IPS-15b (cell line): ENCODE measurements at regions not wholly inside any gene's neighbourhood (a gene's known extent, or its start where the extent isn't known, plus 50 kb on each side); places are given as distances from the start of the nearest gene placed in this dataset.

Source experiments
- H3K27me3 ChIP-seq: one replicate; pipeline ENCODE4 v1.6.1; 2013; ENCODE audit warnings: low read length; ENCODE audit not compliant: control insufficient read depth, insufficient read depth
- H3K36me3 ChIP-seq: one replicate; pipeline ENCODE4 v1.6.1; 2013; ENCODE audit warnings: low read length; ENCODE audit not compliant: control insufficient read depth, insufficient read depth
- H3K4me1 ChIP-seq: one replicate; pipeline ENCODE4 v1.6.1; 2013; ENCODE audit warnings: mild to moderate bottlenecking, low read length; ENCODE audit not compliant: control insufficient read depth, insufficient read depth
- H3K4me3 ChIP-seq: one replicate; pipeline ENCODE4 v1.5.1; 2013; ENCODE audit warnings: low read depth, low read length
- H3K9ac ChIP-seq: one replicate; pipeline ENCODE4 v1.6.1; 2013; ENCODE audit warnings: low read depth, mild to moderate bottlenecking, low read length
- H3K9me3 ChIP-seq: one replicate; pipeline ENCODE4 v1.6.1; 2013; ENCODE audit warnings: mild to moderate bottlenecking, low read length; ENCODE audit not compliant: control insufficient read depth, insufficient read depth

DNA sequence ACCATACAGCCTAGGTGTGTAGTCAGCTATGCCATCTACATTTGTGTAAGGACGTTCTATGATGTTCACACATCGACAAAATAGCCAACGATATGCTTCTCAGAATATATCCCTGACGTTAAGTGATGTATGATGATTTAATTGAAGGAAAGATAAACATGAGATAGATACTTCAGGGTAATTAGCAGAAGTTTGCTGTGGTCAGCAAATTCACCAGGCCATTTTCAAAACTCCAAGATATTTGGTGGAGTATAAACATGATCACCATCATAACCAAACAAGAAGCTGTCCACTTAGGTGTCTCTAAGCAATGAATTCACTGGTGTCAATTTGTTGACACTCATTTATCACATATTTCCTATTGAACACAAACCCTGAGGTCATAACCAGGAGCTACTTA, 885.6 kb upstream of the NR2F2 start:
- Histone ChIP-seq H3K9ac (no peak overlapping the region), H3K36me3 (no peaks in the 10 kb centered on the region), H3K4me3 (no peak overlapping the region), H3K27me3 (no peaks in the 10 kb centered on the region), H3K4me1 (no peaks in the 10 kb centered on the region), H3K9me3 (no peaks in the 10 kb centered on the region)

DNA sequence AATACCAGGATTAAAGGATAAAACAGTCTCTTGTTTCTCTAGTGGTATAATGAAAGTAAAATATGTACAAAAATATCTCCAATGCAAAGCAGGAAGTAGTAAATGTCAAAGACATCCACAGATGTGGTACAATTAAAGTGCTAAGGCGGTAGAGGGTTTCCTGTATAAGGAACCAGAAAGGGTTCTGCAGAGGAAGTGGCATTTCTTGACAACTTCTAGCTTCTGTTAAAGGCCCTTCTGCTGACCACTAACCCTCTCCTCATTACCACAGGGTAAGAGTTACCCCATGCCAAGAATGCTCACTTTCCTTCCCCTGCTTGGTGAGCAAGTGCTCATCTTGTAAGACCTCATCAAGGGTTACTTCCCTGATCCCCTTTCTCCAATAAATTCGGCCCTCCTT, 883.6 kb upstream of the NR2F2 start:
- Histone ChIP-seq H3K9ac (no peak overlapping the region), H3K4me3 (no peak overlapping the region), H3K27me3 (no peaks in the 10 kb centered on the region), H3K36me3 (no peaks in the 10 kb centered on the region), H3K4me1 (no peaks in the 10 kb centered on the region), H3K9me3 (no peaks in the 10 kb centered on the region)

DNA sequence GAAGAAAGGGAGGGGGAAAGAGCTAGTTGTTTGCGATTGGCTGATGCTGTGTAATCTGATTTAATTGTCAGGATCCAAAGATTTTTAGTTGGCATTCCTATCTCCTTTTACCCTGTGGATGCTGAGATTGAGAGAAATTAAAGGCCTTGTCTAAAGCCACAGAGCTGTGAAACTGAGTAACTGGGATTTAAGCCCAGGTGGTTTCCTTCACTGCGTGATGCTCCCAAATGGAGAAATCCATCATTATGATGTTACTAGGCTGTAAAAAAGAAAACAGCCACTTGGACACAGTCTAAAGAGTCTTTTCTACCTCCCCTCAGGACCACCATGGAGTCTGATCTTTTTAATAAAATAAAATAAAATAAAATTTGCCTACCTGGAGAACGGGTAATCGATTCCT, 883.0 kb upstream of the NR2F2 start:
- no peak overlapping the region for H3K9ac ChIP-seq
- no peaks in the 10 kb centered on the region for H3K4me1 ChIP-seq
- no peaks in the 10 kb centered on the region for H3K36me3 ChIP-seq
- H3K27me3 ChIP-seq = no peaks in the 10 kb centered on the region
- H3K9me3 ChIP-seq = no peaks in the 10 kb centered on the region
- H3K4me3 ChIP-seq = no peak overlapping the region

DNA sequence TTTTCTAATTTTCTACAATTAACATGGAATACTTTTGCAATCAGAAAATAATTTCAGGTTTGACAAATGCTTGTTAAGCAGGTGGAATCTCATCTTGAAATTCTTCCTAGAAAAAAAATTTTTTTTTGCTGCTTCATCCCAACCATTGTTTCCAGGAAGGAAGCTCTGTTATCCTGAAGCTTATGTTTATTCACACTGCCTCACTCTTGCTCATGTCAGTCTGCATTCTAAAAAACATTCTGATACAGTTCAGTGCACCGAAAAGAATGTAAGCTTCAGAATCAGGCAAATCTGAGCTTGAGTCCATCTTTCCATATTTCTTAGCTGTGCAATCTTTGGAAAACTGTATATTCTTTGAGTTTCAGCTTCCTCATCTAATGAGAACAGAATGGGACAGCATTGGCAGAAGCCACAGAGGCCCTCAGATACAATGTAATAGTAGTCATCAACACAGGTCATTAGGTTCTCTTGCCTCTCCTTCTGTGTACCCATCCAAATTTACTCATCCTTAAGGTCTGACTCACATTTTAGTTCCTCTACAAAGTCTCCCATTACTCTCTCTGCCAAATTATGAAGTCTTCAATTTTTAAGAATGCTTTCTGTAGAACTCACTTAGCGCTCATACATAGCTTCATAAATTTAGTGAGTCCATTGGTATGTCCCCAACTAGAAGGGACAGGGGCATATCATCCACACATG, 881.8 kb upstream of the NR2F2 start:
- no peak overlapping the region for H3K9ac ChIP-seq
- no peaks in the 10 kb centered on the region for H3K36me3 ChIP-seq
- H3K9me3 ChIP-seq = no peaks in the 10 kb centered on the region
- no peaks in the 10 kb centered on the region for H3K27me3 ChIP-seq
- H3K4me3 ChIP-seq = no peak overlapping the region
- no peaks in the 10 kb centered on the region for H3K4me1 ChIP-seq

DNA sequence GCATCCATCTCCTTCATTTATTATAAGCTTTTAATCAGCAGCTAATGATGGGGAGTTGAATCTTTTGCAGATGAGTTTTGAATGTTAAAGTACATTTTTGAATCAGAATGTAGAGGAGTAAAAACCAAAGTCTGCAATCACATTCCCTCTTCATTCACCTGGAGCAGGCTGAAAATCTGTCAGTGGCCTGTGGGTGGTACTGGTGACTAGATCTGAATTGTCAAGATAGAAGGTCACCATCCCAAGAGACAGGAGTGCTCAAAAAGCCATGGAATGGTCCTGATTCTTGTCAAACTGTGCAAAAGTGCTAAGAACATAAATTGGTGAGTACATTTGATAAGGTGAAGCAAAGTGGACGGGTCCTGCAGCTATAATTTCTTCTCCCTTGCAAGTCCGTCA, 881.3 kb upstream of the NR2F2 start:
- Histone ChIP-seq H3K36me3 (no peaks in the 10 kb centered on the region), H3K9ac (no peak overlapping the region), H3K4me1 (no peaks in the 10 kb centered on the region), H3K27me3 (no peaks in the 10 kb centered on the region), H3K9me3 (no peaks in the 10 kb centered on the region), H3K4me3 (no peak overlapping the region)

DNA sequence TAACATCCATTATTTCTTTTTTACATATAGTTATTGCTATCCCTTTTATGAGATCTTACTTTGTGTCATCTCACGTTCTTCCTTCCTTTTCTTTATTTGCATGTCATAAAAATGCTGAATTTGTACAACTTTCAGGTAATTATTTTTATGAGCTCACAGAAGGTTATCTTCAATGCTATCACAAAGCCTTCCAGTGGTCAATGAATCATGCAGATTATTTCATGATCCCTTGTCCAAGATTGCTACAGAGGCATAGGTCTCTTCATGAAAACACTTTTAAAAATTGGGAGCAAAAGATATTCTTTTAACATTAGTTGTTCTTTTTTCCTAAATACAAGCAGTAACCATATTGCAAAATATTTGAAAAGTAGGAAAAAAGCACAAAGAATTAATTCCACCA, 880.1 kb upstream of the NR2F2 start:
- H3K4me1 ChIP-seq = no peaks in the 10 kb centered on the region
- no peaks in the 10 kb centered on the region for H3K9me3 ChIP-seq
- H3K27me3 ChIP-seq = no peaks in the 10 kb centered on the region
- no peaks in the 10 kb centered on the region for H3K36me3 ChIP-seq
- H3K9ac ChIP-seq = no peak overlapping the region
- H3K4me3 ChIP-seq = no peak overlapping the region

DNA sequence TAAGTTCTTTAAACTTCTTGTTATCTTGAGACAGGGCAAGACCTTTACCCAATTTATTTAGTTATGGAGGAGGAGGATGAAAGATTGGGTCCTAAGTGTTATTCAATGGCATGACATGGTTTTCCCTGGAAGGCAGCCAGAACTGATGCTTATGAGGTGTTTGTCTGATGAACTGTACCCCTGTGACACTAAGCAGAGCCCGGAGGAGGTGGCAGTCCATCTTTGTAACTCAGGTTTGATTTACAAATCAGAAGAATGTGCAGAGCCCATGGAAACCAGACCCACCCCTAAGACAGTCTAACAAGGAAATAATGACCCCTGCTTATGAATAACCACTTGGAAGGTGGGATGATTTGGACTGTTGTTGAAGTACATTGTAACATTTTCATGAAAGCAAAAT, 878.6 kb upstream of the NR2F2 start:
- no peaks in the 10 kb centered on the region for H3K27me3 ChIP-seq
- no peaks in the 10 kb centered on the region for H3K4me1 ChIP-seq
- no peaks in the 10 kb centered on the region for H3K36me3 ChIP-seq
- no peak overlapping the region for H3K9ac ChIP-seq
- H3K9me3 ChIP-seq = no peaks in the 10 kb centered on the region
- no peak overlapping the region for H3K4me3 ChIP-seq

DNA sequence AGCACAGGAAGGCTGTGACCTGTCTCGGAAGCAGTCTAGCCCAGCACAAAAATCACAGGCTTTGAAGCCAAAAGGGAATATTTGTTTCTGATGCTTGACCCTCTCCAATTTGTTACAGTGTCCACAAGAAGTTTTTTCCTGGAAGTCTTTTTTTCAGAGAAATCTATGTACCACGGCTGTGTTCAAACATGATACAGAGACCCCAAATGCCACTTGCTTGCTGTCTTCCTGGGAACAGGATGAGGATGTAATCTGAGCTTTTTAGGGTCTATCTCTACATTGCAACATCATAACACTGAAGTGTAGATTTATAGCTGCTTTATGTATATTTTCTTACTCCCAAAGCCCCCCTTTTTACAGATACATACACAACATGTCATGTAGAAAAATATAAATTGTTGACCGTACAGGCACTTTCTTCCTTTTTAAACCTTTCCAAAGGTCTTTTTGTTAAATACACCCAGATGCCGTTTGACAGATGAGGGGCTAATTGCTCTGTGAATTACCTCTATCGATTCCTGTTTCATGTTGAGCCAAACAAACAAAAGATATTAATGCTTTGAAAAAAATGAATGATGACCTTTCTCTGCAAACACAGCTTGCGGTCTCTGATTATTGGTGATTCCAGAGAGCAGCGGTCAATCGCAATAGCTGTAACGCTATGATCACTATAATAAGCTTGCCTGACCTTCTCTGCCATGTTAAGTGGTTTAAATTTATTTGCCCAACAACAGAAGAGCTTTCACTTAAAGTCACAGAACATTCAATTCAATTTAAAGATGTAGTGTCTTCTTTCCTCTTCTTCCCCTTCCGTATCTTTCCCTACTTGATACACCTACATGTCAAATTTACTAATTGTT, 875.9 kb upstream of the NR2F2 start:
- H3K4me3 ChIP-seq = no peak overlapping the region
- no peaks in the 10 kb centered on the region for H3K9me3 ChIP-seq
- no peaks in the 10 kb centered on the region for H3K36me3 ChIP-seq
- H3K9ac ChIP-seq = no peak overlapping the region
- no peaks in the 10 kb centered on the region for H3K4me1 ChIP-seq
- H3K27me3 ChIP-seq = no peaks in the 10 kb centered on the region

DNA sequence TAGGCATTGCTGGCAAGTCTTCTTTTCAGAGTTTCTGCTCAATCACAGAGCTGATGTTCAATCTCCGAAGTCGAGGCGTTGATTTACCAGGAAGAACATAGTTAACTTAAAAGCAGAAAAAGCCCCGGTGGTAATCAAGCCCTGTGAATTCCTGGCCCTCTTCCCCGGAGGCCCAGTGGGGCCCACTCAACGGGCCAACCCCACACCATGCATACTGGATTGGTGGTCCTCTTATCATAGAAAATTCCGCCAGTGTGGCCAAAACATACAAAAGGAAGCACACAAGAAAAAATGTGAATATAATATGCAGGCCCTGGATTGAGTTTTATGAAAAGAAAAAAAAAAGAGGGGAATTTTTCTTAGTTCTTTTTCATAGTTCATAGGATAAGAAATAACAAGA, 873.0 kb upstream of the NR2F2 start:
- Histone ChIP-seq H3K27me3 (no peaks in the 10 kb centered on the region), H3K9me3 (no peaks in the 10 kb centered on the region), H3K4me3 (no peak overlapping the region), H3K4me1 (no peaks in the 10 kb centered on the region), H3K36me3 (no peaks in the 10 kb centered on the region), H3K9ac (no peak overlapping the region)

DNA sequence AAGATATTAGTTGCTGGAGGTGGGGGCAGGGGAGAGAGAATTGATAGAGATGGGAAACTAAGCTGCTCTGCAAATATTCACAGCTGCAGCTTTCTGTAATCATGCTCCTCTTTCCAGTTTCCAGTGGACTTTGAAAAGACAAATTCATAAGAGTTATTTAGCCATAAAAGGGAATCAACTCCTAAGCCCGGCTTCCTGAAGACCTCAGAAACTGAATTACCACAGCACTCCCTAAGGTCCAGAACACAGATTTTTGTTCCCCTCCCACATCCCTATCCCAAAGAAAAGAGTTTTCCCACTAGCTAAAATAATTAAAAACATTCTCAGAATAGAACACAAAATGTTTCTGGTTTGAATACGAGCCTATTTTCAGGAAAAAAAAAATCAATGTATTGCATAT, 871.8 kb upstream of the NR2F2 start:
- H3K9me3 ChIP-seq = no peaks in the 10 kb centered on the region
- no peak overlapping the region for H3K9ac ChIP-seq
- no peak overlapping the region for H3K4me3 ChIP-seq
- no peaks in the 10 kb centered on the region for H3K36me3 ChIP-seq
- no peaks in the 10 kb centered on the region for H3K4me1 ChIP-seq
- H3K27me3 ChIP-seq = no peaks in the 10 kb centered on the region

DNA sequence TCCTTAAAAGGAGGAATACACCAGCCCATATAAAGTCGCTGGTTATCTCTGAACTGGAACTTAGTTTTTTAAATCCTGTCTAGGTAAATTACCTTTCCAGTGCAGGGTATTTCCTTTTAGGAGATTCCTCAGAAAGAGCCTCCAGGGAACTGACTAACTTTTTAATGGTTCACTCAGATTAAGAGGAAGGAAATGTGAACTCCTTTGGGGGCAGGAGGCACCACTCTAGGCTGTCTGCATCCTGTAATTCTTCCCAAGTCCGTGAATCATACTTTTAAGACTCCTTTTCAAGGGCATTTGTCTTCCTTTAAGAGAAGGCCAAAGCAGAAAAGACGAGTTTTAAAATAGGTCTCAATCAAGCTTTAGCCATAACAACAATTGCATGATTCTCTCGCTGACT, 871.2 kb upstream of the NR2F2 start:
- H3K9me3 ChIP-seq = no peaks in the 10 kb centered on the region
- H3K4me1 ChIP-seq = no peaks in the 10 kb centered on the region
- H3K27me3 ChIP-seq = no peaks in the 10 kb centered on the region
- H3K4me3 ChIP-seq = no peak overlapping the region
- no peaks in the 10 kb centered on the region for H3K36me3 ChIP-seq
- no peak overlapping the region for H3K9ac ChIP-seq

DNA sequence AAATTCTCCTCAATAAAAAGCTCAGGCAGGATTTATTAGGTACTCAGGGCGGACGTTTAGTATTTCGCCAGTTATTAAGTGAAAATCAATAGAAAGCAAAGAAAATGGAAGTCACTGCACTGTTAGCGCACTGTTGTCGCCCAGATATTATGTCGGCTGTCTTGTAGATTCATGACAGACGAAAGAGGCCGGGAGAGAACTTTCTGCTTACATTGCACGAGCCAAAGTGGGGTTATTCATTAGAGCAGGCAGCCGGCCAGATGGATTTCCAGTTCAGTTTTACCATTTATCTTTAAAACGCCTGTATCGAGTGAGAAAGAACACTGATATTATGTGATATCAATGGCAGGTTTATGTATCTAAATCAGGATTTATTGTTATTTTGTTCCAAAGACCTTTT, 866.0 kb upstream of the NR2F2 start:
- no peak overlapping the region for H3K9ac ChIP-seq
- H3K9me3 ChIP-seq = no peaks in the 10 kb centered on the region

More for the DNA sequence above, 866.0 kb upstream of the NR2F2 start:
- Histone ChIP-seq H3K4me3 (no peak overlapping the region), H3K36me3 (no peaks in the 10 kb centered on the region), H3K27me3 (no peaks in the 10 kb centered on the region), H3K4me1 (no peaks in the 10 kb centered on the region)
